GM12864 (cell line): ENCODE measurements at regions not wholly inside any gene's neighbourhood (a gene's known extent, or its start where the extent isn't known, plus 50 kb on each side); places are given as distances from the start of the nearest gene placed in this dataset.

ENCODE experiments used
- DNase-seq: peaks from one replicate; pipeline ENCODE4 v3.0.0-alpha.2; 2011; ENCODE audit warnings: low read depth
- H3K4me3 ChIP-seq: 2 replicates; pipeline ENCODE4 v1.5.1; 2011; ENCODE audit warnings: mild to moderate bottlenecking, low read depth, low read length, control low read depth
- CTCF ChIP-seq: IDR thresholded peaks from 2 replicates; pipeline ENCODE4 v1.5.1; 2011; ENCODE audit warnings: low read depth, mild to moderate bottlenecking, moderate library complexity, low read length, control low read depth, inconsistent platforms; ENCODE audit errors: missing control alignments

- DNase-seq, result no peak
- H3K4me3 ChIP-seq, result no peak overlapping the region
- no peak for TF ChIP-seq CTCF
Observed at GRCh38 chr7:118085000-118085399, 99.0 kb upstream of the LSM8 start.

GRCh38 chr7:118087126-118087525 is 96.8 kb upstream of the LSM8 start:
- H3K4me3 ChIP-seq, result no peak overlapping the region
- TF ChIP-seq CTCF, result no peak
- no peak for DNase-seq

- no peak for DNase-seq
- no peak overlapping the region for H3K4me3 ChIP-seq
Observed at GRCh38 chr7:118094044-118094443, 89.9 kb upstream of the LSM8 start.

DNA sequence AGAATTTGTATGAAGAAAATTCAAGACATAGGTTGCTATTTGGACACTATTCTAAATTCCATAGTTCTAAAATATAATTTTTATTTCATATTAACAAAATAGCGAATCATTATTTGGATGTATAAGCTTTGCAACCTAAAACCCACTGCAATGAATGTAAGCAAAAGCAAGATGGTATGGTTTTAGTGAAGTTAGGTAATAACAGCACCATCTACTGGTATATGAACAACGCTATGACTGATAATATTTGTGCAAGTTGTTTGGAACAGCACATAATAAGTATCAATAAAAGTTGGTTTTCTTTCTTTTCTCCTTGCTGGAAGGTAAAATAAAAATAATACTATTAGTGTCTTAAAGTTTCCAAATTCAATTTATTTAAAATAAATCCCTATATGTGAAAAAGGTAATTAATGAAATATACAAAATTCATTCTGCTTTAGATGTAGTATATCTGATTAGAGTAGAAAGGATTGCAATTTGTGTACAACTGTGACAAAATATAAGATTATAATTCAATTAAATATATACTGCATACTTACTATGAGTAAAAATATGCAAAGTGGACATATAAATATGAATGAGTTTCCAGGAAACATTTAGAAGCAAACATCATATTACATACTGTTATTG is 79.0 kb upstream of the LSM8 start:
- no peak for DNase-seq

More at GRCh38 chr7:118094044-118094443, 89.9 kb upstream of the LSM8 start:
- no peak for TF ChIP-seq CTCF

GRCh38 chr7:118109607-118110006 is 74.4 kb upstream of the LSM8 start:
- TF ChIP-seq CTCF, result no peak
- DNase-seq, result no peak
- no peak overlapping the region for H3K4me3 ChIP-seq

More for the DNA sequence above, 79.0 kb upstream of the LSM8 start:
- H3K4me3 ChIP-seq, result no peak overlapping the region
- peak; percentile 47 for TF ChIP-seq CTCF

GRCh38 chr7:118110178-118110925 is 73.6 kb upstream of the LSM8 start:
- H3K4me3 ChIP-seq, result no peak overlapping the region
- no peak for DNase-seq
- no peak for TF ChIP-seq CTCF
